BJ (cell line): ENCODE measurements at regions not wholly inside any gene's neighbourhood (a gene's known extent, or its start where the extent isn't known, plus 50 kb on each side); places are given as distances from the start of the nearest gene placed in this dataset.

Experiments
- CTCF ChIA-PET: fragments of 350-600 bp; formaldehyde crosslinking; extraction: SDS; loops from one replicate; lab custom pipeline; 2021; ENCODE audit warnings: antibody characterized with exemption, inconsistent platforms; lab: Yijun Ruan, JAX
- POLR2A ChIA-PET: fragments of 300-600 bp; sonication (Branson Sonifier 250); formaldehyde crosslinking; extraction: SDS; loops from one replicate; lab custom pipeline; 2021; ENCODE audit warnings: antibody characterized with exemption; lab: Charles Lee
- DNase-seq: peaks from one replicate; pipeline ENCODE4 v3.0.0-alpha.2; 2011; ENCODE audit warnings: low read depth
- H3K27me3 ChIP-seq: 2 replicates; pipeline ENCODE4 v1.6.0; 2011; ENCODE audit warnings: low read length; ENCODE audit not compliant: control insufficient read depth, insufficient read depth
- H3K36me3 ChIP-seq: 2 replicates; pipeline ENCODE4 v1.5.1; 2011; ENCODE audit warnings: low read length; ENCODE audit not compliant: control insufficient read depth, insufficient read depth
- H3K4me3 ChIP-seq: 2 replicates; pipeline ENCODE4 v1.5.1; 2011; ENCODE audit warnings: low read depth, mild to moderate bottlenecking, control low read depth, low read length
- CTCF ChIP-seq: IDR thresholded peaks from 2 replicates; pipeline ENCODE4 v1.5.1; 2011; ENCODE audit warnings: low read depth, mild to moderate bottlenecking, control low read depth, inconsistent platforms, low read length, moderate library complexity; ENCODE audit not compliant: insufficient read depth

DNA sequence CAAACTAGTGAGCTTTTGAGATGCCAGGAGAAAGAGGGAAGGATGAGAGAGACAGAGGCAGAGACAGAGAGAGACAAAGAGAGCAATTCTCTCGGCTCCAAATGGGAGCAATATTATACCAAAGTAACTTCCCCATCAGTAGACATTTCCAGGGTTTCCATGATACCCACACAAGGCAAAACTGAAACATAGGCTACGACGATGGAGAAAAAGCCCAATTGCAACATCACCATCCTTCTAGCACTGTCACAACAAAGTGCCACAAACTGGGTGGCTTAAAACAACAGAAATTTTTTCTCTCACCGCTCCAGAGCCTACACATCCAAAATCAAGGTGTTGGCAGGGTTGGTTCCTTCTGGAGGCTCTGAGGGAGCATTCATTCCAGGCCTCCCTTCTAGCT, 81.4 kb downstream of the KCTD12 start:
- CTCF ChIA-PET: no interaction called here
- POLR2A ChIA-PET: no interaction called here

GRCh38 chr13:76803831-76804230, 82.4 kb downstream of the KCTD12 start:
- no peak for DNase-seq
- POLR2A ChIA-PET: no interaction called here
- TF ChIP-seq CTCF: no peak
- Histone ChIP-seq H3K36me3 (no peaks in the 10 kb centered on the region), H3K4me3 (no peak overlapping the region), H3K27me3 (no peaks in the 10 kb centered on the region)
- CTCF ChIA-PET: no interaction called here

More for the DNA sequence above, 81.4 kb downstream of the KCTD12 start:
- no peak for TF ChIP-seq CTCF
- no peak for DNase-seq
- no peaks in the 10 kb centered on the region for H3K27me3 ChIP-seq
- H3K4me3 ChIP-seq: no peak overlapping the region
- H3K36me3 ChIP-seq: no peaks in the 10 kb centered on the region

- H3K36me3 ChIP-seq: no peaks in the 10 kb centered on the region
- no peak for DNase-seq
- ChIA-PET POLR2A (no interaction called here), CTCF (no interaction called here)
- TF ChIP-seq CTCF: no peak
- no peak overlapping the region for H3K4me3 ChIP-seq
- H3K27me3 ChIP-seq: no peaks in the 10 kb centered on the region
Measured at GRCh38 chr13:76800943-76801342, 85.3 kb downstream of the KCTD12 start.

DNA sequence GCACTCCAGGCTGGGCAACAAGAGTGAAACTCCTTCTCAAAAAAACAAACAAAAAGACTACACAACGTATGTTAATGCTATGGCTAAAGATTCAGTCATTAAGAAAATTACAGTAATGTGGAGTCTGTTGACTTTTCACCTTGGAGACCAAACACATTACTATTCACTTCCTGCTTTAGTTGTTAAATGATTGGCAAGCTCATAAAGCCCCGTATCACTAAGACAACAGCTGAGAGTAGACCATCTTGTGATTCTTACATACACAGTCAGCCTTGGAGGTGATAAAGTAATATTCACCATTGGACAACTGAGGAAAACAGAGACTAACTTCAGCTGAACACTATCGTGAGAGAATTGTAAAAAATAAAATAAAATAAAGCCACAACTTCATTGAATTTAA, 86.5 kb downstream of the KCTD12 start:
- POLR2A ChIA-PET: no interaction called here

GRCh38 chr13:76798037-76798436, 88.2 kb downstream of the KCTD12 start:
- Histone ChIP-seq H3K36me3 (no peaks in the 10 kb centered on the region), H3K4me3 (no peak overlapping the region), H3K27me3 (no peaks in the 10 kb centered on the region)
- DNase-seq: no peak
- no peak for TF ChIP-seq CTCF
- POLR2A ChIA-PET: no interaction called here
- CTCF ChIA-PET: no interaction called here

More for the DNA sequence above, 86.5 kb downstream of the KCTD12 start:
- Histone ChIP-seq H3K27me3 (no peaks in the 10 kb centered on the region), H3K4me3 (no peak overlapping the region), H3K36me3 (no peaks in the 10 kb centered on the region)
- CTCF ChIA-PET: no interaction called here
- no peak for TF ChIP-seq CTCF
- DNase-seq: no peak
